ENCODE measurements at regions not wholly inside any gene's neighbourhood (a gene's known extent, or its start where the extent isn't known, plus 50 kb on each side); places are given as distances from the start of the nearest gene placed in this dataset.
"Not testable (repeated sequence)": the region's sequence is repeated elsewhere in the genome, so short reads cannot be mapped to it uniquely, and the experiment has no call there.

DNA sequence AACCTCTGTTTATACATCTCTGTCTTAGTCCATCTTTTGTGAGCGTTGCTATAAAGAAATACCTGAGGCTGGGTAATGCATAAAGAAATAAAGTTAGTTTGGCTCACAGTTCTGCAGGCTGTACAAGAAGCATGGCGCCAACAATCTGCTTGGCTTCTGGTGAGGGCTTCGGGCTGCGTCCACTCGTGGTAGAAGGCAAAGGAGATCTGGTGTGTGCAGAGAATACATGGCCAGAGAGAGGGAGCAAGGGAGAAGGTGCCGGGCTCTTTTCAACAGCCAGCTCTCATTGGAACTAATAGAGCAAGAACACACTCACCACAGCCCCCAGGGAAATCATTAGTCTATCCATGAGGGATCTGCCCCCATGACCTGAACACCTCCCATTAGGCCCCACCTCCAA lies 100.3 kb upstream of the SRSF6 start:
- DNase-seq (ENCODE audit: low read depth): no peak
- TF ChIP-seq, protein P1, sequence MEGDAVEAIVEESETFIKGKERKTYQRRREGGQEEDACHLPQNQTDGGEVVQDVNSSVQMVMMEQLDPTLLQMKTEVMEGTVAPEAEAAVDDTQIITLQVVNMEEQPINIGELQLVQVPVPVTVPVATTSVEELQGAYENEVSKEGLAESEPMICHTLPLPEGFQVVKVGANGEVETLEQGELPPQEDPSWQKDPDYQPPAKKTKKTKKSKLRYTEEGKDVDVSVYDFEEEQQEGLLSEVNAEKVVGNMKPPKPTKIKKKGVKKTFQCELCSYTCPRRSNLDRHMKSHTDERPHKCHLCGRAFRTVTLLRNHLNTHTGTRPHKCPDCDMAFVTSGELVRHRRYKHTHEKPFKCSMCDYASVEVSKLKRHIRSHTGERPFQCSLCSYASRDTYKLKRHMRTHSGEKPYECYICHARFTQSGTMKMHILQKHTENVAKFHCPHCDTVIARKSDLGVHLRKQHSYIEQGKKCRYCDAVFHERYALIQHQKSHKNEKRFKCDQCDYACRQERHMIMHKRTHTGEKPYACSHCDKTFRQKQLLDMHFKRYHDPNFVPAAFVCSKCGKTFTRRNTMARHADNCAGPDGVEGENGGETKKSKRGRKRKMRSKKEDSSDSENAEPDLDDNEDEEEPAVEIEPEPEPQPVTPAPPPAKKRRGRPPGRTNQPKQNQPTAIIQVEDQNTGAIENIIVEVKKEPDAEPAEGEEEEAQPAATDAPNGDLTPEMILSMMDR (IDR thresholded peaks at IDR 0.05; ENCODE audit: low read depth, low read length, missing control alignments): no peak
- no peak overlapping the region for H3K4me3 ChIP-seq (ENCODE audit: low read depth, low read length)
- in situ Hi-C loops (cut with HindIII; ENCODE audit: low sequenced_read_pairs): no loop called here

DNA sequence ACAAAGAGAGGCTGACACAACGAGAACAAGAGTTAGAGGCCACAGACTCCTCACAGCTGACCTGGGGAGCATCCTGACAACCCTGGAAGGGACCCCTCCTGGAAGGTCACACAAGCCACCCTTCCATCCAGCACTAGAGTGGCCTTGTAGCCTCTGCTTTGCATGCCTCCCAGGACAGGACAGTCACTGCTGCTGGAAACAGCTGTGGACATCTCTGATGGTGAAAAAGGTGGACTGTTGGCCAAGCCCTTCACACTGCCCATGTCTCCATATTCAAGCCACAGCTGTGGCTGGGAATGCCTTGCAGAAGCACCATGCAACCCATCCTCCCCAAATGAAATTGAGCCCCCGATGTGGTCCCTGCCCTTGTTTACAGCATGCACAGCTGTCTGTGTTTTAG lies 102.1 kb upstream of the SRSF6 start:
- no peak for DNase-seq (ENCODE audit: low read depth)
- in situ Hi-C loops (cut with HindIII; ENCODE audit: low sequenced_read_pairs): no loop called here
- no peak overlapping the region for H3K4me3 ChIP-seq (ENCODE audit: low read depth, low read length)
- TF ChIP-seq, protein P1 (IDR thresholded peaks at IDR 0.05; ENCODE audit: low read depth, low read length, missing control alignments): no peak

DNA sequence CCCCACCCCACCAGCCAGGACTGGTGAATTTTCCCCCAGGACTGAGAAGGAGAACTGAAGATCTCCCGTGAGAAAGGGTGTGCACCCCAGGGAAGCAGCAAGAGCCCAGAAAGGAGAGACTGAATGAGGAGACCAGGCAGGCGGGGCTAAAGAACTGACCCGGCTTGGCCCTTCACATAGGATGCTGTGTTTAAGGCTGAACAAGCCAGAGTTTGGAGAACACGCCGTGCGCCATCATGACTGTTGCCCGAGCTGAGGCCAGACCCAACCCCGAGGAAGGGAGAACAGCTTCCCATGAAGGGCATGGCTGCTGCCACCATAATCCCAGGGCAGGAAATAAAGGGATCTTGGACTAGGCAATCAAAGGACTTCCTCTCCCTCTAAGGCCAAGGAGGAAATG lies 104.7 kb upstream of the SRSF6 start:
- DNase-seq (ENCODE audit: low read depth): no peak
- TF ChIP-seq, protein P1 (IDR thresholded peaks at IDR 0.05; ENCODE audit: low read depth, low read length, missing control alignments): no peak
- in situ Hi-C loops (cut with HindIII; ENCODE audit: low sequenced_read_pairs): no loop called here
- H3K4me3 ChIP-seq (ENCODE audit: low read depth, low read length): no peak overlapping the region

DNA sequence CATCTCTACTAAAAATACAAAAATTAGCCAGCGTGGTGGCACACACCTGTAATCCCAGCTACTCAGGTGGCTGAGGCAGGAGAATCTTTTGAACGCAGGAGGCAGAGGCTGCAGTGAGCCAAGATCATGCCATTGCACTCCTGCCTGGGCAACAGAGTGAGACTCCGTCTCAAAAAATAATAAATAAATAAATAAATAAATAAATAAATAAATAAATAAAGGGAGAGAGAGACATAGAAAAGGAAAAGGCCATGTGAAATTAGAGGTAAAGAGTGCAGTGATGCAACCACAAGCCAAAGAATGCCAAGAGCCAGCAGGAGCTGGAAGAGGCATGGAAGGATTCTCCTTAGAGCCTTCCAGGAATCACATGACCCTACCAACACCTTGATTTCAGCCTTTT lies 107.0 kb upstream of the SRSF6 start:
- DNase-seq (ENCODE audit: low read depth); in situ Hi-C loops (cut with HindIII; ENCODE audit: low sequenced_read_pairs); H3K4me3 ChIP-seq (ENCODE audit: low read depth, low read length): not testable (repeated sequence)

DNA sequence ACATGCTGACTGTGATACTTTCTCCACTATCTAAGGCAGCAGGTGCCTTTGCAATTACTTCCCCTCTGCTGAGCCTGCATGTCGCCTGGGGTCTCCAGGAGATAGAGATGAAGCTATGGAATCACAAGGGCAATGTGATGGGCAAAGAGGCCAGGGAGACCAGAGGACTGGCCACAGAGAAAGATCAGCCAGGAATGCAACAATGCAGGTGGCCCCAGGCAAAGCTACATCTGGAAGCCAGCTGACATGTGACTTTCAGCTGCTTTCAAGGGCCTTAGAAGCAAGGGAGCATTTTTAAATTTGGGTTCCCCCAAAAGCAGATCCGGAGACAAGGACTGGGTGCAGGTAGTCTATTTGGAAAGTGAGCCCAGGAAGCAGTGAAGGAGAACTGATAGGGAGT lies 107.9 kb upstream of the SRSF6 start:
- TF ChIP-seq, protein P1 (IDR thresholded peaks at IDR 0.05; ENCODE audit: low read depth, low read length, missing control alignments): no peak
- no peak for DNase-seq (ENCODE audit: low read depth)
- H3K4me3 ChIP-seq (ENCODE audit: low read depth, low read length): no peak overlapping the region
- in situ Hi-C loops (cut with HindIII; ENCODE audit: low sequenced_read_pairs): no loop called here

DNA sequence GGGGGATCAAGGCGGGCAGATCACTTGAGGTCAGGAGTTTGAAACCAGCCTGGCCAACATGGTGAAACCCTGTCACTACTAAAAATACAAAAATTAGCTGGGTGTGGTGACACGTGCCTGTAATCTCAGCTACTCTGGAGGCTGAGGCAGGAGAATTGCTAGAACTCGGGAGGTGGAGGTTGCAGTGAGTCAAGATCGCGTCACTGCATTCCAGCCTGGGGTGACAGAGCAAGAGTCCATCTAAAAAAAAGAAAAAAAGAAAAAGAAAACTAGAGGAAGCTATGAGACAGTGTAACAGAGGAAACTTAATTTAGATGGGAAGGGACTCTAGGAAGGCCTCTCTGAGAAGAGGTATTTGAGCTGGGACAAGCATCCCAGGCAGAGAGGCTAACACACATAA lies 109.9 kb upstream of the SRSF6 start:
- in situ Hi-C loops (cut with HindIII; ENCODE audit: low sequenced_read_pairs); DNase-seq (ENCODE audit: low read depth); H3K4me3 ChIP-seq (ENCODE audit: low read depth, low read length): not testable (repeated sequence)

DNA sequence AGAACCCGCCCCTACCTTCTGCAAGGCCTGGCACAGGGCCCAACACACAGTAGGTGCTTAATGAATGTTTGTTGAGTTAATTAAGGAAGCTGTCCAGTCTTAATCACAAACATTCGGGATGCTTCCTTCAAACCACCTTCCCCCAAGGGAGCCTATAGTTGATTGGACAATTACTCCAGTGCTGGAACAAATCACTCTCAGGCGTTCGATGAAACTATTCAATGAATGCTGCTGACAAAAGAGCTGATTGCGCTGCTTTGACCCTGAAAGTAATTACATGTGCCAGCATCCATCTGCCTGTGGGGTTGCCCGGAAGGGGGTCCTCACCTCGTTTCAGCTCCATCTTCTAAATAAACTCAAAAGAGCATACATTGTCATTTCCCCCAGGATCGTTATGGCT lies 112.0 kb upstream of the SRSF6 start:
- H3K4me3 ChIP-seq (ENCODE audit: low read depth, low read length): no peak overlapping the region
- TF ChIP-seq, protein P1 (IDR thresholded peaks at IDR 0.05; ENCODE audit: low read depth, low read length, missing control alignments): no peak
- no peak for DNase-seq (ENCODE audit: low read depth)
- in situ Hi-C loops (cut with HindIII; ENCODE audit: low sequenced_read_pairs): no loop called here

DNA sequence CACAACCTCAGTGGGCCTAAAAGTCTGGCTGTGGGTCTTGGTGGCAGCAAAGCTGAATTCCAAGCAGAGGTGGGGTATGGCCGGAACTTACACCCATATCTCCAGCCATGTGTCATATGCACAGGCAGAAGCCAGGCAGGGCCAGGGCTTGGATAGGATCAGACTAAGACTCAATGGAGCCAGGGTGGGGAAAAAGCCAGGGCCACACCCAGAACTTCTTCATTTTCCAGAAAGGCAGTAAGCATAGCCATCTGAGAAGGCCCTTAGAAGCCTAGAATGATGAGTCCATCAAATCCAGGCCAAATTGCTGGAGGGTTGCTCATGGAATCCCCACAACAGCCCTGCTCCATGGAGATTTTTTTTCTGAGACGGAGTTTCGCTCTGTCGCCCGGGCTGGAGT lies 116.2 kb upstream of the SRSF6 start:
- TF ChIP-seq, protein P1 (IDR thresholded peaks at IDR 0.05; ENCODE audit: low read depth, low read length, missing control alignments): no peak
- in situ Hi-C loops (cut with HindIII; ENCODE audit: low sequenced_read_pairs): no loop called here
- H3K4me3 ChIP-seq (ENCODE audit: low read depth, low read length): no peak overlapping the region
- no peak for DNase-seq (ENCODE audit: low read depth)

Data from astrocyte of the cerebellum (primary cell).